Parathyroid adenoma (tissue), 2 donors: ENCODE measurements at regions not wholly inside any gene's neighbourhood (a gene's known extent, or its start where the extent isn't known, plus 50 kb on each side); places are given as distances from the start of the nearest gene placed in this dataset.
"Not testable (repeated sequence)": the region's sequence is repeated elsewhere in the genome, so short reads cannot be mapped to it uniquely, and the experiment has no call there.

ENCODE experiments used
- H2AFZ ChIP-seq: fragments of 300-600 bp; sonication (generic); one replicate; pipeline ENCODE4 v1.7.0; 2017; ENCODE audit warnings: antibody characterized with exemption, mild to moderate bottlenecking
- H3K27ac ChIP-seq: fragments of 300-600 bp; sonication (generic); one replicate; pipeline ENCODE4 v1.7.0; 2017
- H3K27me3 ChIP-seq: fragments of 300-600 bp; sonication (generic); one replicate; pipeline ENCODE4 v1.7.0; 2017; ENCODE audit warnings: low read length; ENCODE audit not compliant: control insufficient read depth, insufficient read depth
- H3K36me3 ChIP-seq: fragments of 300-600 bp; sonication (generic); one replicate; pipeline ENCODE4 v1.7.0; 2017; ENCODE audit warnings: low read length; ENCODE audit not compliant: control insufficient read depth, insufficient read depth
- H3K4me1 ChIP-seq: fragments of 300-600 bp; sonication (generic); one replicate; pipeline ENCODE4 v1.7.0; 2017; ENCODE audit warnings: control low read depth
- H3K4me2 ChIP-seq: fragments of 300-600 bp; sonication (generic); one replicate; pipeline ENCODE4 v1.7.0; 2017; ENCODE audit warnings: low read length
- H3K4me3 ChIP-seq: fragments of 300-600 bp; sonication (generic); one replicate; pipeline ENCODE4 v1.7.0; 2017; ENCODE audit warnings: low read depth, low read length
- H3K79me2 ChIP-seq: fragments of 300-600 bp; sonication (generic); one replicate; pipeline ENCODE4 v1.7.0; 2017; ENCODE audit warnings: control low read depth
- H3K9ac ChIP-seq: fragments of 300-600 bp; sonication (generic); one replicate; pipeline ENCODE4 v1.7.0; 2017; ENCODE audit warnings: mild to moderate bottlenecking
- H3K9me3 ChIP-seq: fragments of 300-600 bp; sonication (generic); one replicate; pipeline ENCODE4 v1.7.0; 2017; ENCODE audit warnings: low read length; ENCODE audit not compliant: control insufficient read depth
- CTCF ChIP-seq: fragments of 300-600 bp; sonication (generic); IDR thresholded peaks from one replicate; pipeline ENCODE4 v1.7.0; 2017; ENCODE audit warnings: antibody characterized with exemption, mild to moderate bottlenecking
- donor health status: primary hyperparathyroidism.

GRCh38 chr15:100770661-100771584, 108.7 kb upstream of the ALDH1A3 start:
- H3K27me3 ChIP-seq, result no peaks in the 10 kb centered on the region
- H3K4me3 ChIP-seq, result no peak overlapping the region
- no peak overlapping the region for H3K4me2 ChIP-seq
- H3K79me2 ChIP-seq, result no peaks in the 10 kb centered on the region
- H3K4me1 ChIP-seq, result no peaks in the 10 kb centered on the region
- H3K36me3 ChIP-seq, result no peaks in the 10 kb centered on the region
- H2AFZ ChIP-seq, result no peak overlapping the region
- H3K9me3 ChIP-seq, result no peaks in the 10 kb centered on the region
- no peak overlapping the region for H3K27ac ChIP-seq
- TF ChIP-seq CTCF, result no peak
- H3K9ac ChIP-seq, result no peak overlapping the region

GRCh38 chr15:100771746-100772145, 107.9 kb upstream of the ALDH1A3 start:
- Histone ChIP-seq H3K4me1 (no peaks in the 10 kb centered on the region), H3K4me3 (no peak overlapping the region), H3K4me2 (no peak overlapping the region), H3K36me3 (no peaks in the 10 kb centered on the region), H3K79me2 (no peaks in the 10 kb centered on the region), H3K9ac (no peak overlapping the region), H3K27me3 (no peaks in the 10 kb centered on the region), H2AFZ (no peak overlapping the region), H3K27ac (no peak overlapping the region), H3K9me3 (no peaks in the 10 kb centered on the region)
- TF ChIP-seq CTCF, result no peak

- TF ChIP-seq CTCF, result no peak
- no peak overlapping the region for H3K4me2 ChIP-seq
- no peak overlapping the region for H3K4me3 ChIP-seq
- H3K36me3 ChIP-seq, result no peaks in the 10 kb centered on the region
- no peak overlapping the region for H2AFZ ChIP-seq
- H3K27ac ChIP-seq, result no peak overlapping the region
- H3K9me3 ChIP-seq, result no peaks in the 10 kb centered on the region
- no peak overlapping the region for H3K9ac ChIP-seq
- no peaks in the 10 kb centered on the region for H3K79me2 ChIP-seq
- H3K4me1 ChIP-seq, result no peaks in the 10 kb centered on the region
- no peaks in the 10 kb centered on the region for H3K27me3 ChIP-seq
These were observed 107.2 kb upstream of the ALDH1A3 start for GRCh38 chr15:100772478-100772877.

- H3K4me2 ChIP-seq, result no peak overlapping the region
- no peaks in the 10 kb centered on the region for H3K27me3 ChIP-seq
- no peak overlapping the region for H3K9ac ChIP-seq
- no peaks in the 10 kb centered on the region for H3K4me1 ChIP-seq
- H3K9me3 ChIP-seq, result no peaks in the 10 kb centered on the region
- H3K36me3 ChIP-seq, result no peaks in the 10 kb centered on the region
- H2AFZ ChIP-seq, result no peak overlapping the region
- no peaks in the 10 kb centered on the region for H3K79me2 ChIP-seq
- H3K4me3 ChIP-seq, result no peak overlapping the region
- no peak for TF ChIP-seq CTCF
- H3K27ac ChIP-seq, result no peak overlapping the region
These were observed 106.6 kb upstream of the ALDH1A3 start for GRCh38 chr15:100772892-100773520.

GRCh38 chr15:100774044-100774443, 105.6 kb upstream of the ALDH1A3 start:
- not testable (repeated sequence) for H3K4me2 ChIP-seq, H3K9me3 ChIP-seq, H3K27ac ChIP-seq, H3K79me2 ChIP-seq, H3K9ac ChIP-seq, H2AFZ ChIP-seq, H3K4me1 ChIP-seq, H3K27me3 ChIP-seq, H3K36me3 ChIP-seq, H3K4me3 ChIP-seq
